GM12878 (cell line): ENCODE measurements at regions not wholly inside any gene's neighbourhood (a gene's known extent, or its start where the extent isn't known, plus 50 kb on each side); places are given as distances from the start of the nearest gene placed in this dataset.

Experiments used
- ATAC-seq: fragments of 200-7000 bp; cut with Tn5 transposase; 3 replicates; pipeline ENCODE4 v1.9.1; 2020; ENCODE audit warnings: mild to moderate bottlenecking, moderate library complexity
- BruUV-seq: library from RNA; stranded (reverse); fragments of 400-500 nt; replicated peaks from 2 replicates; lab custom pipeline; 2021; lab: Mats Ljungman, UMichigan
- CTCF ChIA-PET: fragments of 300-600 bp; sonication (Branson Sonifier 250); formaldehyde crosslinking; extraction: SDS; loops from one replicate; lab custom pipeline; 2021; ENCODE audit warnings: inconsistent platforms; lab: Yijun Ruan, JAX
- POLR2A ChIA-PET: fragments of 350-600 bp; formaldehyde crosslinking; extraction: SDS; loops from one replicate; lab custom pipeline; 2021; ENCODE audit warnings: inconsistent platforms; lab: Charles Lee
- RAD21 ChIA-PET: fragments of 300-600 bp; sonication (Branson Sonifier 250); formaldehyde crosslinking; loops from one replicate; lab custom pipeline; 2023; ENCODE audit warnings: antibody characterized with exemption; ENCODE audit not compliant: unreplicated experiment; lab: Charles Lee
- SMC1A ChIA-PET: fragments of 300-600 bp; sonication (Branson Sonifier 250); formaldehyde crosslinking; loops from one replicate; lab custom pipeline; 2023; ENCODE audit not compliant: unreplicated experiment, uncharacterized antibody; lab: Charles Lee
- DNase-seq: peaks from one replicate; pipeline ENCODE4 v3.0.0-alpha.2; 2011; ENCODE audit warnings: low read depth, low spot score
- FAIRE-seq: peaks from 3 replicates; lab custom pipeline; 2011; peaks lifted over from hg19 to GRCh38; lab: Jason Lieb, UNC
- H2AFZ ChIP-seq: 2 replicates; pipeline ENCODE4 v1.6.0; 2011; ENCODE audit warnings: low read depth, low read length, control low read depth; ENCODE audit not compliant: control insufficient read depth
- H3K27ac ChIP-seq: 2 replicates; pipeline ENCODE4 v1.5.1; 2011; ENCODE audit warnings: control low read depth; ENCODE audit not compliant: control insufficient read depth, insufficient read depth
- H3K27me3 ChIP-seq, 2 experiments: replicated peaks in 1 of 2; 2 replicates each; pipeline versions ENCODE4 v1.6.0 to v1.6.1; 2011; ENCODE audit warnings: low read length in 1 of 2; ENCODE audit not compliant: control insufficient read depth in 2 of 2, insufficient read depth in 2 of 2
- H3K36me3 ChIP-seq, 2 experiments: 2 replicates each; pipeline ENCODE4 v1.5.1; 2011; ENCODE audit warnings: low read length in 1 of 2; ENCODE audit not compliant: control insufficient read depth in 2 of 2, insufficient read depth in 2 of 2
- H3K4me1 ChIP-seq: 2 replicates; pipeline ENCODE4 v1.6.1; 2011; ENCODE audit warnings: mild to moderate bottlenecking, low read length, moderate library complexity, mixed read lengths; ENCODE audit not compliant: control insufficient read depth, insufficient read depth
- H3K4me2 ChIP-seq: 2 replicates; pipeline ENCODE4 v1.6.0; 2011; ENCODE audit warnings: control low read depth; ENCODE audit not compliant: control insufficient read depth, insufficient read depth
- H3K4me3 ChIP-seq: fragments of 200-600 bp; sonication (generic); 2 replicates; pipeline ENCODE4 v1.5.1; 2016
- H3K79me2 ChIP-seq: 2 replicates; pipeline ENCODE4 v1.6.0; 2011; ENCODE audit warnings: low read length; ENCODE audit not compliant: control insufficient read depth, insufficient read depth
- H3K9ac ChIP-seq: 2 replicates; pipeline ENCODE4 v1.8.0; 2011; ENCODE audit warnings: low read length, control low read depth, mixed read lengths; ENCODE audit not compliant: control insufficient read depth, insufficient read depth
- H3K9me3 ChIP-seq: replicated peaks from 3 replicates; pipeline ENCODE4 v1.5.1; 2011; ENCODE audit warnings: mild to moderate bottlenecking, low read length; ENCODE audit not compliant: control insufficient read depth, insufficient read depth
- H4K20me1 ChIP-seq: 2 replicates; pipeline ENCODE4 v1.6.0; 2011; ENCODE audit not compliant: control insufficient read depth, insufficient read depth
- FOS ChIP-seq: IDR thresholded peaks from 3 replicates; pipeline ENCODE4 v1.6.1; 2011; ENCODE audit warnings: borderline replicate concordance; ENCODE audit not compliant: insufficient read length; ENCODE audit errors: extremely low read depth
- NFYB ChIP-seq: IDR thresholded peaks from 2 replicates; pipeline ENCODE4 v1.6.1; 2011; ENCODE audit warnings: low read depth, mild to moderate bottlenecking, low read length, improper control_type of control experiment, moderate library complexity; ENCODE audit not compliant: insufficient read depth
- RUNX3 ChIP-seq: IDR thresholded peaks from 2 replicates; pipeline ENCODE4 v1.6.1; 2012; ENCODE audit warnings: low read length, inconsistent platforms
- SP1 ChIP-seq: IDR thresholded peaks from one replicate; pipeline ENCODE4 v1.6.1; 2011; ENCODE audit warnings: low read depth, low read length
- WGBS: methylation state at CpG from one replicate; pipeline ENCODE4 v1.1.6; 2016; ENCODE audit warnings: low lambda C conversion rate; ENCODE audit not compliant: insufficient replicate concordance, insufficient coverage; ENCODE audit errors: missing lambda C conversion rate; 5-methylcytosine and 5-hydroxymethylcytosine counted together
- in situ Hi-C: fragments of 300-500 bp; cut with MboI; formaldehyde crosslinking; loops from 9 replicates; pipeline ENCODE4 v1.14.3; 2018; ENCODE audit warnings: mixed read lengths
- intact Hi-C: fragments of 100-400 bp; cut with micrococcal nuclease; formaldehyde crosslinking; loops from one replicate; pipeline ENCODE4 v1.14.2; 2022; ENCODE audit not compliant: unreplicated experiment
- TF ChIP-seq, protein P1 (sequence below): fragments of 450-650 bp; IDR thresholded peaks from 2 replicates; pipeline ENCODE4 v1.6.1; 2014; ENCODE audit warnings: mild to moderate bottlenecking
- TF ChIP-seq, protein P2 (sequence below): IDR thresholded peaks from 2 replicates; pipeline ENCODE4 v1.6.1; 2012; ENCODE audit warnings: mild to moderate bottlenecking, low read depth, low read length

GRCh38 chr3:10594915-10595314 lies 89.5 kb upstream of the ATP2B2 start:
- Histone ChIP-seq H2AFZ (no peak overlapping the region), H3K9ac (no peak overlapping the region), H3K79me2 (no peaks in the 10 kb centered on the region), H3K4me2 (no peak overlapping the region), H3K36me3 (no peaks in the 10 kb centered on the region), H3K4me1 (no peaks in the 10 kb centered on the region), H3K9me3 (no peaks in the 10 kb centered on the region), H3K27me3 (no peaks in the 10 kb centered on the region; a peak in 1 of 4 replicates), H4K20me1 (no peaks in the 10 kb centered on the region), H3K27ac (no peak overlapping the region), H3K4me3 (no peak overlapping the region)
- in situ Hi-C loops, result no loop called here
- 32% methylated on average over 8 of the region's 8 CpGs for WGBS
- intact Hi-C loops, result no loop called here
- DNase-seq (peak; percentile 5), FAIRE-seq (no peak), ATAC-seq (peak; percentile 82)
- ChIA-PET CTCF (no interaction called here), POLR2A (no interaction called here), SMC1A (interaction anchor here (1.3 kb wide), 1 partner anchor 9 kb away, joined by 4 read pairs; no protein-coding TSS in a partner anchor), RAD21 (interaction anchor here (1.0 kb wide), 1 partner anchor 9 kb away, joined by 4 read pairs; no protein-coding TSS in a partner anchor)
- TF ChIP-seq, protein P1, sequence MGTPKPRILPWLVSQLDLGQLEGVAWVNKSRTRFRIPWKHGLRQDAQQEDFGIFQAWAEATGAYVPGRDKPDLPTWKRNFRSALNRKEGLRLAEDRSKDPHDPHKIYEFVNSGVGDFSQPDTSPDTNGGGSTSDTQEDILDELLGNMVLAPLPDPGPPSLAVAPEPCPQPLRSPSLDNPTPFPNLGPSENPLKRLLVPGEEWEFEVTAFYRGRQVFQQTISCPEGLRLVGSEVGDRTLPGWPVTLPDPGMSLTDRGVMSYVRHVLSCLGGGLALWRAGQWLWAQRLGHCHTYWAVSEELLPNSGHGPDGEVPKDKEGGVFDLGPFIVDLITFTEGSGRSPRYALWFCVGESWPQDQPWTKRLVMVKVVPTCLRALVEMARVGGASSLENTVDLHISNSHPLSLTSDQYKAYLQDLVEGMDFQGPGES, result no peak
- TF ChIP-seq, protein P2, sequence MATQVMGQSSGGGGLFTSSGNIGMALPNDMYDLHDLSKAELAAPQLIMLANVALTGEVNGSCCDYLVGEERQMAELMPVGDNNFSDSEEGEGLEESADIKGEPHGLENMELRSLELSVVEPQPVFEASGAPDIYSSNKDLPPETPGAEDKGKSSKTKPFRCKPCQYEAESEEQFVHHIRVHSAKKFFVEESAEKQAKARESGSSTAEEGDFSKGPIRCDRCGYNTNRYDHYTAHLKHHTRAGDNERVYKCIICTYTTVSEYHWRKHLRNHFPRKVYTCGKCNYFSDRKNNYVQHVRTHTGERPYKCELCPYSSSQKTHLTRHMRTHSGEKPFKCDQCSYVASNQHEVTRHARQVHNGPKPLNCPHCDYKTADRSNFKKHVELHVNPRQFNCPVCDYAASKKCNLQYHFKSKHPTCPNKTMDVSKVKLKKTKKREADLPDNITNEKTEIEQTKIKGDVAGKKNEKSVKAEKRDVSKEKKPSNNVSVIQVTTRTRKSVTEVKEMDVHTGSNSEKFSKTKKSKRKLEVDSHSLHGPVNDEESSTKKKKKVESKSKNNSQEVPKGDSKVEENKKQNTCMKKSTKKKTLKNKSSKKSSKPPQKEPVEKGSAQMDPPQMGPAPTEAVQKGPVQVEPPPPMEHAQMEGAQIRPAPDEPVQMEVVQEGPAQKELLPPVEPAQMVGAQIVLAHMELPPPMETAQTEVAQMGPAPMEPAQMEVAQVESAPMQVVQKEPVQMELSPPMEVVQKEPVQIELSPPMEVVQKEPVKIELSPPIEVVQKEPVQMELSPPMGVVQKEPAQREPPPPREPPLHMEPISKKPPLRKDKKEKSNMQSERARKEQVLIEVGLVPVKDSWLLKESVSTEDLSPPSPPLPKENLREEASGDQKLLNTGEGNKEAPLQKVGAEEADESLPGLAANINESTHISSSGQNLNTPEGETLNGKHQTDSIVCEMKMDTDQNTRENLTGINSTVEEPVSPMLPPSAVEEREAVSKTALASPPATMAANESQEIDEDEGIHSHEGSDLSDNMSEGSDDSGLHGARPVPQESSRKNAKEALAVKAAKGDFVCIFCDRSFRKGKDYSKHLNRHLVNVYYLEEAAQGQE, result peak; percentile 95
- TF ChIP-seq RUNX3, result peak; percentile 18; the same call in 1 of the 2 replicates
- peak; percentile 55 for TF ChIP-seq SP1
- TF ChIP-seq NFYB, result peak; percentile 86
- peak; percentile 12 for TF ChIP-seq FOS
- BruUV-seq, result no TSS peak
